Duodenal mucosa (tissue), 2 donors: ENCODE measurements at regions not wholly inside any gene's neighbourhood (a gene's known extent, or its start where the extent isn't known, plus 50 kb on each side); places are given as distances from the start of the nearest gene placed in this dataset.

Experiments used
- H3K27ac ChIP-seq: one replicate; pipeline ENCODE4 v1.7.0; 2013; ENCODE audit warnings: low read depth, low read length
- H3K27me3 ChIP-seq, 2 donors: one replicate each; pipeline ENCODE4 v1.7.0; 2013; ENCODE audit warnings: low read length in 2 of 2, control low read depth in 1 of 2; ENCODE audit not compliant: insufficient read depth in 2 of 2, control insufficient read depth in 1 of 2
- H3K36me3 ChIP-seq, 2 donors: one replicate each; pipeline ENCODE4 v1.7.0; 2013; ENCODE audit warnings: low read length in 2 of 2, control low read depth in 1 of 2; ENCODE audit not compliant: insufficient read depth in 2 of 2, control insufficient read depth in 1 of 2
- H3K4me1 ChIP-seq, 2 donors: one replicate each; pipeline ENCODE4 v1.7.0; 2013; ENCODE audit warnings: low read length in 2 of 2, control low read depth in 1 of 2; ENCODE audit not compliant: insufficient read depth in 2 of 2, control insufficient read depth in 1 of 2
- H3K4me3 ChIP-seq, 2 donors: one replicate each; pipeline ENCODE4 v1.7.0; 2013; ENCODE audit warnings: low read length in 2 of 2, low read depth in 1 of 2
- H3K9ac ChIP-seq, 2 donors: one replicate each; pipeline ENCODE4 v1.7.0; 2013; ENCODE audit warnings: low read length in 2 of 2, low read depth in 1 of 2
- H3K9me3 ChIP-seq, 2 donors: one replicate each; pipeline ENCODE4 v1.7.0; 2013; ENCODE audit warnings: low read length in 2 of 2, control low read depth in 1 of 2; ENCODE audit not compliant: control insufficient read depth in 1 of 2

GRCh38 chr14:55734731-55735130 is 154.7 kb downstream of the KTN1 start:
- Histone ChIP-seq H3K4me1 (no peaks in the 10 kb centered on the region), H3K9me3 (peaks cover 0 to 7% of the 10 kb centered on the region in 2 donors), H3K9ac (no peak overlapping the region), H3K4me3 (no peak overlapping the region), H3K36me3 (no peaks in the 10 kb centered on the region), H3K27me3 (no peaks in the 10 kb centered on the region), H3K27ac (no peak overlapping the region)

GRCh38 chr14:55739967-55740648 is 160.1 kb downstream of the KTN1 start:
- Histone ChIP-seq H3K9ac (no peak overlapping the region), H3K27me3 (no peaks in the 10 kb centered on the region), H3K4me3 (no peak overlapping the region), H3K36me3 (no peaks in the 10 kb centered on the region), H3K27ac (no peak overlapping the region), H3K4me1 (no peaks in the 10 kb centered on the region), H3K9me3 (peaks cover 0 to 7% of the 10 kb centered on the region in 2 donors)

GRCh38 chr14:55740649-55740989 is 160.6 kb downstream of the KTN1 start:
- Histone ChIP-seq H3K4me3 (no peak overlapping the region), H3K27ac (no peak overlapping the region), H3K9ac (no peak overlapping the region), H3K9me3 (peaks cover 0 to 5% of the 10 kb centered on the region in 2 donors), H3K4me1 (no peaks in the 10 kb centered on the region), H3K36me3 (no peaks in the 10 kb centered on the region), H3K27me3 (no peaks in the 10 kb centered on the region)

DNA sequence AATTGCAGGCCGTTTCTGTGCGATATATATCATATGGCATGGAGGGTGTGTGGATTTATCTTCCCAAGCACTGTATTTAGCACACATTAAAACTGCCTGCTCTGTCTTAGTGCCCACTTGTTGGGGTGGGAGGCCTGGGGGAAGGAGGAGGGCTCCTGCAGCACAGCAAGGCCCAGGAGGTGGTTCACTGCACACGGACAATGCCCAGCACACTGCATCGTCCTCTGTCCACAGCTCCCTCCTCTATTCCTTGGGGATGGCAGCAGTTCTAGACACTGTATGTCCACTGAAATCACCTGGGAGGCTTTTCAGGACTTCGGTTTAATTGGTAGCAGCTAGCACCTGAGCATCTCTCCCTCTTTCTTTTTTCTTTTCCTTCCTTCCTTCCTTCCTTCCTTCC is 161.2 kb downstream of the KTN1 start:
- H3K9ac ChIP-seq, result no peak overlapping the region
- no peak overlapping the region for H3K27ac ChIP-seq
- no peaks in the 10 kb centered on the region for H3K9me3 ChIP-seq
- H3K4me1 ChIP-seq, result peaks cover 0 to 1% of the 10 kb centered on the region in 2 donors
- H3K4me3 ChIP-seq, result no peak overlapping the region
- no peaks in the 10 kb centered on the region for H3K36me3 ChIP-seq
- no peaks in the 10 kb centered on the region for H3K27me3 ChIP-seq

DNA sequence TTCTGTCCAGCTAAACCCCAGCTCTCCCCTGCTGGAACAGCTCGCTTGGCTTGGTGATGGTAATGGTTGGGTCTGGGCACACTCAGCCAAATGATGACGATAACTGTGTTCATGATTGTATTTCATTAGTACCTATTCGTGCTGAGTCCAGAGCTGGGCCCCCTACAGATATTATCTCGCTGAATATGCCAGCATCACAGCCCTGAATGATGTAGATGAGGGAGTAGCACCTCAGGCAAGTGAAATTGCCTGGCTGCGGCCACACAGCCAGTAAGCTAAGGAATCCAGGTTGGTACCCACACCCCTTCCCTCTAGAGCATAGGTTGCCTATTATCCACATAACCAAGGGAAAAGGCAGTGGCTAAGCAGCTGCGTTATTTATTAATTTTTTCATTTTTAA is 163.5 kb downstream of the KTN1 start:
- Histone ChIP-seq H3K36me3 (no peaks in the 10 kb centered on the region), H3K4me1 (peaks cover 4 to 11% of the 10 kb centered on the region in 2 donors), H3K9me3 (no peaks in the 10 kb centered on the region), H3K9ac (no peak overlapping the region), H3K27me3 (no peaks in the 10 kb centered on the region), H3K4me3 (no peak overlapping the region), H3K27ac (no peak overlapping the region)

- Histone ChIP-seq H3K36me3 (no peaks in the 10 kb centered on the region), H3K27ac (no peak overlapping the region)
These were observed 164.3 kb downstream of the KTN1 start for GRCh38 chr14:55744321-55744720.

GRCh38 chr14:55745906-55746305 is 165.9 kb downstream of the KTN1 start:
- H3K9me3 ChIP-seq, result no peaks in the 10 kb centered on the region
- no peak overlapping the region for H3K4me3 ChIP-seq
- no peaks in the 10 kb centered on the region for H3K36me3 ChIP-seq
- H3K4me1 ChIP-seq, result peaks cover 4 to 11% of the 10 kb centered on the region in 2 donors
- no peak overlapping the region for H3K27ac ChIP-seq
- H3K27me3 ChIP-seq, result no peaks in the 10 kb centered on the region
- no peak overlapping the region for H3K9ac ChIP-seq

More at GRCh38 chr14:55744321-55744720, 164.3 kb downstream of the KTN1 start:
- no peaks in the 10 kb centered on the region for H3K9me3 ChIP-seq
- H3K4me1 ChIP-seq, result peaks cover 4 to 11% of the 10 kb centered on the region in 2 donors
- H3K27me3 ChIP-seq, result no peaks in the 10 kb centered on the region
- H3K9ac ChIP-seq, result no peak overlapping the region
- H3K4me3 ChIP-seq, result no peak overlapping the region

- peaks cover 4 to 11% of the 10 kb centered on the region in 2 donors for H3K4me1 ChIP-seq
- no peak overlapping the region for H3K9ac ChIP-seq
- H3K36me3 ChIP-seq, result no peaks in the 10 kb centered on the region
- no peaks in the 10 kb centered on the region for H3K9me3 ChIP-seq
- no peaks in the 10 kb centered on the region for H3K27me3 ChIP-seq
- no peak overlapping the region for H3K27ac ChIP-seq
- H3K4me3 ChIP-seq, result no peak overlapping the region
These were observed 166.6 kb downstream of the KTN1 start for GRCh38 chr14:55746558-55746957.

DNA sequence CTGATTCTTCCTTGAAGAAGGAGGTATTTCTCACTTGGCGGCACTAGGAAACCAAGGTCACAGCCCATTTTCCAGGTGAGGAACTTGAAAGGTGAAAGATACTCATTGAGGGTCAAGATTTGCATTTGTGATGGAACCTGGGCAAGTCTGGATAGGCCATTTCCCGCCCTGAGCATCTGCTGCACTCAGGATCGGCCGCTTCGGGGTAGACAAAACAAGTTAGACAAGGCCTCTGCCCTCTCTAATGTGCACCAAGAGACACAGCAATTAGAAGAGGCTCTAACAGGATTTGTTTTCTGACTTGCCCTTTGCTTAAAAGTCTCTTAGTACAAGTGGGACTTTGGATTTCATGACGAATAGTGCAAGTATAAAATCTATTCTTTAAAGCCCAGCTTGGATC is 167.2 kb downstream of the KTN1 start:
- H3K9me3 ChIP-seq, result no peaks in the 10 kb centered on the region
- no peaks in the 10 kb centered on the region for H3K27me3 ChIP-seq
- no peak overlapping the region for H3K4me3 ChIP-seq
- H3K36me3 ChIP-seq, result no peaks in the 10 kb centered on the region
- no peak overlapping the region for H3K9ac ChIP-seq
- H3K27ac ChIP-seq, result no peak overlapping the region
- peaks cover 4 to 11% of the 10 kb centered on the region in 2 donors for H3K4me1 ChIP-seq

GRCh38 chr14:55749201-55749812 is 169.3 kb downstream of the KTN1 start:
- Histone ChIP-seq H3K36me3 (no peaks in the 10 kb centered on the region), H3K27ac (no peak overlapping the region), H3K4me1 (peaks cover 9 to 23% of the 10 kb centered on the region in 2 donors), H3K27me3 (no peaks in the 10 kb centered on the region), H3K4me3 (no peak overlapping the region), H3K9me3 (no peaks in the 10 kb centered on the region), H3K9ac (no peak overlapping the region)
